ENCODE measurements at regions not wholly inside any gene's neighbourhood (a gene's known extent, or its start where the extent isn't known, plus 50 kb on each side); places are given as distances from the start of the nearest gene placed in this dataset.
"Not testable (repeated sequence)": the region's sequence is repeated elsewhere in the genome, so short reads cannot be mapped to it uniquely, and the experiment has no call there.

DNA sequence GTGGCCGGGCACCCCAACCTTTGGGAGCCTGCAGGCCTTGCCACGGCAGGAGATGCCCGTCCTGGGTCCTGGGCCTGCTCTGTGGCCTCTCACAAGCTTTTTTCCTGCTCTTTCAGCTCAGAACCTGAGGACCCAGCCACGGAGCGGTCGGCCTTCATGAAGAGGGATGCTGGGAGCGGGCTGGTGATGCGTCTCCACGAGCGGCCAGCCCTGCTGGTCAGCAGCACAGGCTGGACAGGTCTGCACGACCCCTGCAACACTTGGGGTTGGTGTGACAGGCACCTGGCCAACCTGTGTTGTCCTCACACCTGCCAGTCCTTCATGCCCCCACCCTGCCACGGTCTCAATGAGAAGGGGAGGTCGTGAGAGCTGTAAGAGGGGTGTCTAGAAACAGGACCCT lies 170.0 kb downstream of the ADRA2C start:
- DNase-seq: no peak

- DNase-seq: not testable (repeated sequence)
Measured at GRCh38 chr4:3937849-3938562, 171.8 kb downstream of the ADRA2C start.

DNA sequence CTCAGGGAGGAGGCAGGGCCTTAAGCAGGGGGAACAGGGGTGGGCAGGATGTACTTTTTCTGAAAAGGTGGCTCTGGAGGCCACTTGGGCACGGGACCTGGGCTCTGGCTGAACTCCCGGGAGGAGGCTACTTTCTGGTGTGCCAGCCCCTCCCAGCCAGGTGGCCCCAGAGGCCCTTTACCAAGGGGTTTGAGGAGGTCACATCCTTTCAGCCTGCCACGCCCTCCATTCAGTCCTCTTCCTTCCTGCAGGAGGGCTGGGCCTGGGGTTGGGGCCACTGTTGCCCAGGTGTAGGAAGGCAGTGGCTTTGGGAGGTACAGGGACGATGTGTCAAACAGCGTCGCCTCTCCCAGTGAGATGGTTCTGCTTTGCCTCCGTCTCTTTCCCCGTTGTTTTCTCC lies 172.5 kb downstream of the ADRA2C start:
- not testable (repeated sequence) for DNase-seq

DNA sequence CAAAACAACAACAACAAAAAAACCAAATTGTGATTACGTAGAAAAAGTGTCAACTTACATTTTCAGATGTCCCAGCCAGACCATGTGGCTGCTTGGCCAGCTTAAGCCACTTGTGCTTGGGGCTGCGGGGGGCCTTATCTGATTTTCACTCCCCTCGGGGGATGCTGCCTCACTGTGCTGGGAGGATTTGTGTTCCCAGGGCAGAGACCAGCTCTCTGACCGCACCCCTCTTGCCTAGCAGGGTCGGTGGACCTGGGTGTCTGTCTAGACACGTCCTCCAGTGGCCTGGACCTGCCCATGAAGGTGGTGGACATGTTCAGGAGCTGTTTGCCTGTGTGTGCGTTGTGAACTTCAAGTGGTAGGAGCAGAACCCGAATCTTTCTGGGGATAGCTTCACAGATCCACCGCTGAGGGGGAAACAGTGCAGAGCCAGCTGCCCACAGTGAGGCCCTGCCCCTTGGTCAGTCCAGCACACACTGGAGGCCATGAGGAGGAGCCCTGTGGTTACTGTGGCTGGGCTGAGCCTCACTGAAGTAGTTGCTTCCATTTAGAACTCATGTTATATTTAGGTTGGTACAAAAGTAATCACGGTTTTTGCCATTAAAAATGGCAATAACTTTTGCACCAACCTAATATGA lies 173.9 kb downstream of the ADRA2C start:
- DNase-seq: not testable (repeated sequence)

DNA sequence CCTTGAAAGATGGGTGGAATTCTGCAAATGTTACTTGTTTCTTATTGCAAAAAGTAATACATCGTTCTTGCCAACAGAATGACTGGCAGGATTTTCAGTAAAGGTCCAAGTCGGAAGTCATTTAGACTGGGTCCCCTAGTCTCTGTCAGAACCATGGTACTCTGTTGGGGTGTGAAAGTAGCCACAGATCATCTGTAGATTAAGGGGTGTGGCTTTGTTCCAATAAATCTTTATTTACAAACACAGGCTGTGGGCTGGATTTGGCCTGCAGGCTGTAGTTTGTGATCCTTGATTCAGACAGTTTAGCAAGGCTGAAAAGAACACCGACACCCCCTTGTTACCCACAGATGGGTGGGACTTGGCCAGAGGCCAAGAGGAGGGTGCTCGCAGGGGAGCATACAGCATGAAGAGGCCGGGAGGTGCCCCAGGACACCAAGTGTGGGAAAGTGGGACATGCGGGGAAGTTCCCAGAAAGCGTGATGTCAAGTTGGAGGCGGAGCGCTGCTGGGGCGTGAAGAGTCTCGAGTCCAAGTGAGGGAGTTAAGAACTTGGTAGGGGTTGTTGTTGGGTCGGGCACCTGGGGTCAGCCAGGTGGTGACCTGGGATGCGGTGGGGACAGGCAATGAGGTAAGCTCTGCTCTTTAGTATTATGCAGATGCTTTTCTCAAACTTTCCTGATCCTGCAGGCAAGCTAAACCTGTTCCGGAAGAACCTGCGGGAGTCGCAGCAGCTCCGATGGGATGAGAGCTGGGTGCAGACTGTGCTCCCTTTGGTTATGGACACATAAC lies 175.7 kb downstream of the ADRA2C start:
- not testable (repeated sequence) for DNase-seq

- peak; percentile 56 for DNase-seq
Measured at GRCh38 chr4:3942569-3942971, 176.4 kb downstream of the ADRA2C start.

GRCh38 chr4:3943051-3943450 lies 176.9 kb downstream of the ADRA2C start:
- DNase-seq: not testable (repeated sequence)

- no peak for DNase-seq
Measured at GRCh38 chr4:3945511-3946290, 179.5 kb downstream of the ADRA2C start.

DNA sequence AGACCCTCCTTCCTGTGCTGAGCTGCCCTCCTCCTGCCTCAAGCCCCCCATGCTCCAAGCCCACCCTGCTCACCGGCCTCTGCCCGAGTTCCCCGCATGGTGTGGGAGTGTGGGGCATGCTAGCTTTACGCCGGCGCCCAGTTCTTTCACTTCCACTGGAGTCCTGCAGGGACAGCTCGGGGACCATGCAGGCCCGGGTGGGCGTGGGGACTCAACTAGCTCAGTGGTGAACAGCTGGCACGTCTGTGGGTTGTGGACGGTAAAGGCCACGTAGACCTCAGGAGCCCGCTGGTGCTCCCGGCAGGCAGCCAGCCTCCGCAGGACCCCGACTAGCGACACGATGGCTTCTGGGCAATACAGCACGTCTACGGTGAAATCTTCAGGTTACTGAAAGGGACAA lies 180.4 kb downstream of the ADRA2C start:
- DNase-seq: not testable (repeated sequence)

DNA sequence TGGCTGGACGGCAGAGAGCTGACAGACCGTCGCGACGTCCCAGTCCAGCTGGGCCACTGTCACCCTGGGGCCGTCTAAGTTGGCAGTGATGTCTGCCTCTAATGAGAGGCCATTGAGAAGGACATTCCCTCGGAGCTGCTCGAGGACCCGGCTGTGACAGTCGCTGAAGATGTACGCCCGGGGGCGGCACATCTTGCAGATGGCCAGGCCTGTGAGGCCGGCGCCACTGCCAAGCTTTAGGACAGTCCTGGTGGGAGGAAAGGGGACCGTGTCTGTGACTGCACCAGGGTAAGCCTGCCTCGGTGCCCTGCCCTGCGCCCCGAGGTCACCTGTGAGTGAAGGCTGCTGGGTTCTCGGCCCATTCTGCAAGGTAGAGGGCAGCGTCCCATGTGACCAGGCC lies 181.6 kb downstream of the ADRA2C start:
- not testable (repeated sequence) for DNase-seq

DNA sequence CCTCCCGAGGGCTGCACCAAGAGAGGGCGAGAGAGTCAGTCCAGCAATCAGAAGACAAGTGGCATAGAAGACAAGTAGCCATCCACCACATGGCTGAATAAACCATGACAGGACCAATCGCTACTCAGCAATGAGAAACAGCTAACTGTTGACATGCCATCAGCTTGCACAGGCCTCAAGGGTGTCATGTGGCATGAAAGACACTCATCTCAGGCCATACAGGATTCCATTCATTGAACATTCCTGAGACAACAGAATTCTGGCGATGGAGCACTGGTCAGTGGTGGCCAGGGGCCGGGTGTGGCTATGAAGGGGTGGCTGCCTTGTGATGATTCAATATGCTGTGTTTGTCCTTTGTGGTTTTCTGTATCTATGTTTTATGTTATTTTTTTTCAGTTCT lies 182.0 kb downstream of the ADRA2C start:
- not testable (repeated sequence) for DNase-seq

DNA sequence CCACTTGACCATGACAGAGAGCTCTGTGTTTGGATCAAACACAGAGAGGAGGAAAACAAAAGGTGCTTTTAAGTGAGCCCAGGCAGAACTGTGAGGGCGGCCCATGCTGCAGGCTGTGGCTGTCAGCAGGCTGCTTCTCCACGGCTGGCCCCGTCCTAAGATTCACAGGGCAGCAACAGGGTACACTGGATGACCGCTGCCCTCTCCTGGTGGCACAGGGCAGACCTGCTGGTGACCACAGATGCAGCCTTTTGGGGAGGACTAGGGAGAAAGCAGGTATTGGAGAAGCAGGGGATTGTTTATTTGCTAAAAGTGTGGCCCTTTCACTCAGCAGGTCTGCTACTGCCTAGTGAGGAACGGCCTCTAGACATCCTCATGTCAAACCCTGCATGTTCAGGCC lies 183.7 kb downstream of the ADRA2C start:
- DNase-seq: peak; percentile 12

- DNase-seq: not testable (repeated sequence)
Measured at GRCh38 chr4:3952443-3953139, 186.4 kb downstream of the ADRA2C start.

GRCh38 chr4:3953140-3953489 lies 186.9 kb downstream of the ADRA2C start:
- not testable (repeated sequence) for DNase-seq

GRCh38 chr4:3954540-3955320 lies 188.5 kb downstream of the ADRA2C start:
- peak; percentile 57 for DNase-seq

DNA sequence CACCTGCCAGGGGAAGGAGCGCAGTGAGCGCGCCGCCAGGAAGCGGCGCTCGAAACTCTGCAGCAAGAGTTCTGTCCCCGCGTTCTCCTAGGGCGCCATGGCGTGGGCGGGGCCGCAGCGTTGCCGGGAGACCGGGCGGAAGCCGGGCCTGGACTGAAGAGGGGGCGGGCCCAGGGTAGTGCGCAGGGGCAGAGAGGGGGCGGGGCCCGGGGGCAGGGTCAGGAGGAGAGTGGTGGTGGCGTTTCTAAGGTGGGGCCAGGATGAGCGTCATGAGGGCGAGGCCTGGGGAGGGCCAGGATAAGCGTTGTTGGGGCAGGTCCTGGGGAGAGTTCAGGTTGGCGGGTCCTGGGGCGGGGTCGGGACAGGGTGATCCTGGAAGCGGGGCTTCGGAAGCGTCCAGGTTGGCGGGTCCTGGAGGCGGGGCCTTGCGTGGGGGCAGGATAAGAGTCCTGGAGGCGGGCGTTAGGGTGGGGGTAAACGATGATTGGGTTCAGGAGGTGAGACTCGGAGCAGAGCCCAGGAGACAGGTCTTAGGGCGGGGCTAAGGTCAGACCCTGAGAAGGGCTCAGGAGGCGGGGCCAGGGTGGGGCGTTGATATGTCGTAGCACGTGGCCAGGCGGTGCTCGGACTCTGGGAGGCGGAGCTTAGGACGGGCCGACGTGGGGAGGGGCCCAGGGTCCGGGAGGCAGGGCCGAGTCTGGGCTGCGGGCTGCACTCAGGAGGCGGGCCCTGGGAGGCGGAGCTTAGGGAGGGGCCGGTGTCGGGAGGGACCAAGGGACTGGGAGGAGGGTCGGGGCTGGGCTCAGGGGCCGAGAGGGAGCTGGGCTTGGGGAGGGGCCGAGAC lies 189.4 kb downstream of the ADRA2C start:
- peak; percentile 99 for DNase-seq

GRCh38 chr4:3956165-3956867 lies 190.1 kb downstream of the ADRA2C start:
- DNase-seq: not testable (repeated sequence)

DNA sequence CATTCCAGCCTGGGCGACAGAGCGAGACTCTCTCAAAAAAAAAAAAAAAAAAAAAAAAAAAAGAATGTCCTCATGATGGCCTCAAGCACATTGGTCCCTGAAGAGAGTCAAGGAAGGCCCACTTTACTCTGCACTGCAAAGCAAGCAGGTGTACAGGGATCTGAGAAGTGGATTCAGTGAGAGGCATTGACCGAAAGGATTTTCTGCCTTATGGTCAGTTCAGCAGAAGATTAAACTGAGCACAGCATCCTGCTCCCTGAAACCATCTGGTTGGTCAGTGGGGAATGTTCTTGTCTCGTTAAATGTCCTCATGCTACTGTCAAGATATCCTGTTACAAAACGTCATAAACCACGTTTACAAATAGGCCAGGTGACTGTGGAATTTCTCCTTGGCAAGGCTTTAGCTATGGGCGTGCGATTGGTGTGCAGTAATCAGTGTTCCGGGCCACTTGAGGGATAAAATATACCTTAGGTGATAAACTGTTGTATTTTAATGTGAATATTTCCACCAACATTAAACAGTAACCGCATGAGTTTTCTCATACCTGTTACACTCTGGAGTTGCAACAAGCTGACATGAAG lies 195.0 kb downstream of the ADRA2C start:
- DNase-seq: not testable (repeated sequence)

- not testable (repeated sequence) for DNase-seq
Measured at GRCh38 chr4:3964572-3965278, 198.5 kb downstream of the ADRA2C start.

Measured in CD4-positive, alpha-beta T cell treated with Interleukin-12 subunit alpha and Interleukin-12 subunit beta, for 1 hour (primary cell).